HFFc6 (cell line): ENCODE measurements at regions not wholly inside any gene's neighbourhood (a gene's known extent, or its start where the extent isn't known, plus 50 kb on each side); places are given as distances from the start of the nearest gene placed in this dataset.
"Not testable (repeated sequence)": the region's sequence is repeated elsewhere in the genome, so short reads cannot be mapped to it uniquely, and the experiment has no call there.

Experiments used
- DNase-seq: peaks from one replicate; pipeline ENCODE4 v3.0.0-alpha.2; 2018
- H3K27ac Mint-ChIP-seq: 2 replicates; pipeline ENCODE4 v1.8.0; 2020; ENCODE audit warnings: mild to moderate bottlenecking, mixed read lengths
- H3K27me3 Mint-ChIP-seq: 2 replicates; pipeline ENCODE4 v1.8.0; 2021; ENCODE audit warnings: mild to moderate bottlenecking, moderate library complexity, mixed read lengths; ENCODE audit not compliant: insufficient read depth
- H3K36me3 Mint-ChIP-seq: 2 replicates; pipeline ENCODE4 v1.8.0; 2021; ENCODE audit warnings: low read depth, mixed read lengths
- H3K4me1 Mint-ChIP-seq: 2 replicates; pipeline ENCODE4 v1.8.0; 2020; ENCODE audit warnings: low read depth, mixed read lengths
- H3K4me3 Mint-ChIP-seq: 2 replicates; pipeline ENCODE4 v1.8.0; 2020; ENCODE audit warnings: mild to moderate bottlenecking, moderate library complexity, mixed read lengths
- H3K9me3 Mint-ChIP-seq: 2 replicates; pipeline ENCODE4 v1.8.0; 2020; ENCODE audit warnings: mild to moderate bottlenecking, mixed read lengths
- CTCF ChIP-seq: fragments of 200-600 bp; sonication (generic); IDR thresholded peaks from 2 replicates; pipeline ENCODE4 v1.5.0; 2021; ENCODE audit warnings: antibody characterized with exemption, mild to moderate bottlenecking

- Mint-ChIP-seq H3K9me3 (no peaks in the 10 kb centered on the region), H3K36me3 (no peaks in the 10 kb centered on the region), H3K4me3 (no peak overlapping the region), H3K27ac (no peak overlapping the region), H3K27me3 (no peaks in the 10 kb centered on the region), H3K4me1 (peaks cover 13% of the 10 kb centered on the region)
- no peak for DNase-seq
- TF ChIP-seq CTCF = no peak
Observed at GRCh38 chr2:195338856-195339255, 318.2 kb upstream of the SLC39A10 start.

- Mint-ChIP-seq H3K9me3 (no peaks in the 10 kb centered on the region), H3K36me3 (no peaks in the 10 kb centered on the region), H3K4me3 (no peak overlapping the region), H3K4me1 (peaks cover 7% of the 10 kb centered on the region; the same call in 1 of the 2 replicates), H3K27ac (no peak overlapping the region), H3K27me3 (no peaks in the 10 kb centered on the region; the same call in 1 of the 2 replicates)
- no peak for DNase-seq
- TF ChIP-seq CTCF = no peak
Observed at GRCh38 chr2:195337597-195337996, 319.4 kb upstream of the SLC39A10 start.

- H3K27ac Mint-ChIP-seq = no peak overlapping the region
- H3K36me3 Mint-ChIP-seq = no peaks in the 10 kb centered on the region
- H3K9me3 Mint-ChIP-seq = no peaks in the 10 kb centered on the region
- H3K4me1 Mint-ChIP-seq = no peaks in the 10 kb centered on the region
- TF ChIP-seq CTCF = no peak
- no peaks in the 10 kb centered on the region; the same call in 1 of the 2 replicates for H3K27me3 Mint-ChIP-seq
- no peak for DNase-seq
- no peak overlapping the region for H3K4me3 Mint-ChIP-seq
Observed at GRCh38 chr2:195333869-195334268, 323.2 kb upstream of the SLC39A10 start.

- no peaks in the 10 kb centered on the region for H3K36me3 Mint-ChIP-seq
- no peaks in the 10 kb centered on the region for H3K9me3 Mint-ChIP-seq
- no peaks in the 10 kb centered on the region; the same call in 1 of the 2 replicates for H3K27me3 Mint-ChIP-seq
- no peak overlapping the region for H3K4me3 Mint-ChIP-seq
- DNase-seq = no peak
- no peak overlapping the region for H3K27ac Mint-ChIP-seq
- no peaks in the 10 kb centered on the region for H3K4me1 Mint-ChIP-seq
- no peak for TF ChIP-seq CTCF
Observed at GRCh38 chr2:195331966-195332365, 325.1 kb upstream of the SLC39A10 start.

- no peak for TF ChIP-seq CTCF
- H3K4me1 Mint-ChIP-seq = no peaks in the 10 kb centered on the region
- DNase-seq = no peak
Observed at GRCh38 chr2:195331129-195331528, 325.9 kb upstream of the SLC39A10 start.

GRCh38 chr2:195330513-195330956, 326.5 kb upstream of the SLC39A10 start:
- Mint-ChIP-seq H3K27ac (no peak overlapping the region), H3K9me3 (no peaks in the 10 kb centered on the region), H3K4me3 (no peak overlapping the region), H3K27me3 (no peaks in the 10 kb centered on the region; the same call in 1 of the 2 replicates), H3K4me1 (no peaks in the 10 kb centered on the region), H3K36me3 (no peaks in the 10 kb centered on the region)
- DNase-seq = no peak
- TF ChIP-seq CTCF = no peak

More at GRCh38 chr2:195331129-195331528, 325.9 kb upstream of the SLC39A10 start:
- no peaks in the 10 kb centered on the region; the same call in 1 of the 2 replicates for H3K27me3 Mint-ChIP-seq
- no peaks in the 10 kb centered on the region for H3K36me3 Mint-ChIP-seq
- no peak overlapping the region for H3K27ac Mint-ChIP-seq
- H3K9me3 Mint-ChIP-seq = no peaks in the 10 kb centered on the region
- H3K4me3 Mint-ChIP-seq = no peak overlapping the region

- H3K27ac Mint-ChIP-seq, H3K4me1 Mint-ChIP-seq, H3K4me3 Mint-ChIP-seq, DNase-seq, H3K36me3 Mint-ChIP-seq, H3K9me3 Mint-ChIP-seq, H3K27me3 Mint-ChIP-seq: not testable (repeated sequence)
Observed at GRCh38 chr2:195329784-195330183, 327.2 kb upstream of the SLC39A10 start.
